ENCODE measurements at regions not wholly inside any gene's neighbourhood (a gene's known extent, or its start where the extent isn't known, plus 50 kb on each side); places are given as distances from the start of the nearest gene placed in this dataset.
"Not testable (repeated sequence)": the region's sequence is repeated elsewhere in the genome, so short reads cannot be mapped to it uniquely, and the experiment has no call there.

GRCh38 chr2:16972276-16972675 lies 306.6 kb upstream of the CYRIA start:
- DNase-seq: no peak

GRCh38 chr2:16971722-16972234 lies 306.1 kb upstream of the CYRIA start:
- no peak for DNase-seq

- DNase-seq: not testable (repeated sequence)
Observed at GRCh38 chr2:16970948-16971347, 305.3 kb upstream of the CYRIA start.

GRCh38 chr2:16962505-16962904 lies 296.9 kb upstream of the CYRIA start:
- DNase-seq: no peak

- no peak for DNase-seq
Observed at GRCh38 chr2:16960579-16960978, 294.9 kb upstream of the CYRIA start.

- no peak for DNase-seq
Observed at GRCh38 chr2:16958266-16958665, 292.6 kb upstream of the CYRIA start.

- DNase-seq: no peak
Observed at GRCh38 chr2:16952805-16953204, 287.2 kb upstream of the CYRIA start.

- DNase-seq: no peak
Observed at GRCh38 chr2:16952368-16952767, 286.7 kb upstream of the CYRIA start.

GRCh38 chr2:16950436-16950835 lies 284.8 kb upstream of the CYRIA start:
- no peak for DNase-seq

GRCh38 chr2:16948710-16949109 lies 283.1 kb upstream of the CYRIA start:
- DNase-seq: no peak

- DNase-seq: no peak
Observed at GRCh38 chr2:16948053-16948452, 282.4 kb upstream of the CYRIA start.

- no peak for DNase-seq
Observed at GRCh38 chr2:16943279-16943958, 277.8 kb upstream of the CYRIA start.

GRCh38 chr2:16940214-16940613 lies 274.6 kb upstream of the CYRIA start:
- no peak for DNase-seq

- no peak for DNase-seq
Observed at GRCh38 chr2:16939771-16940170, 274.1 kb upstream of the CYRIA start.

- no peak for DNase-seq
Observed at GRCh38 chr2:16933355-16933754, 267.7 kb upstream of the CYRIA start.

- no peak for DNase-seq
Observed at GRCh38 chr2:16932826-16933225, 267.2 kb upstream of the CYRIA start.

GRCh38 chr2:16931441-16931840 lies 265.8 kb upstream of the CYRIA start:
- no peak for DNase-seq

GRCh38 chr2:16927398-16927797 lies 261.8 kb upstream of the CYRIA start:
- no peak for DNase-seq

GRCh38 chr2:16925145-16925544 lies 259.5 kb upstream of the CYRIA start:
- no peak for DNase-seq

- DNase-seq: not testable (repeated sequence)
Observed at GRCh38 chr2:16915341-16915755, 249.7 kb upstream of the CYRIA start.

- no peak for DNase-seq
Observed at GRCh38 chr2:16911746-16912145, 246.1 kb upstream of the CYRIA start.

- DNase-seq: no peak
Observed at GRCh38 chr2:16908656-16909055, 243.0 kb upstream of the CYRIA start.

GRCh38 chr2:16907645-16908282 lies 242.1 kb upstream of the CYRIA start:
- no peak for DNase-seq

- not testable (repeated sequence) for DNase-seq
Observed at GRCh38 chr2:16905325-16905724, 239.7 kb upstream of the CYRIA start.

Data from muscle of back (tissue), 3 donors.